CD4-positive, alpha-beta T cell treated with Interleukin-10 for 1 hour (primary cell): ENCODE measurements at regions not wholly inside any gene's neighbourhood (a gene's known extent, or its start where the extent isn't known, plus 50 kb on each side); places are given as distances from the start of the nearest gene placed in this dataset.

Source experiments
- DNase-seq: peaks from one replicate; pipeline ENCODE4 v3.0.0-alpha.2; 2020

- DNase-seq = no peak
Observed at GRCh38 chr6:163930012-163930411, 515.5 kb downstream of the QKI start.

- no peak for DNase-seq
Observed at GRCh38 chr6:163929538-163929937, 515.0 kb downstream of the QKI start.

GRCh38 chr6:163926642-163927041 is 512.1 kb downstream of the QKI start:
- no peak for DNase-seq

GRCh38 chr6:163925839-163926238 is 511.3 kb downstream of the QKI start:
- no peak for DNase-seq

- DNase-seq = no peak
Observed at GRCh38 chr6:163923658-163924411, 509.3 kb downstream of the QKI start.

- no peak for DNase-seq
Observed at GRCh38 chr6:163922562-163922961, 508.0 kb downstream of the QKI start.

GRCh38 chr6:163919652-163920051 is 505.1 kb downstream of the QKI start:
- no peak for DNase-seq

- no peak for DNase-seq
Observed at GRCh38 chr6:163916315-163917081, 502.0 kb downstream of the QKI start.

GRCh38 chr6:163915131-163915530 is 500.6 kb downstream of the QKI start:
- no peak for DNase-seq

- DNase-seq = no peak
Observed at GRCh38 chr6:163913045-163913444, 498.5 kb downstream of the QKI start.

- no peak for DNase-seq
Observed at GRCh38 chr6:163906006-163906710, 491.6 kb downstream of the QKI start.

- no peak for DNase-seq
Observed at GRCh38 chr6:163904186-163904585, 489.7 kb downstream of the QKI start.

- DNase-seq = no peak
Observed at GRCh38 chr6:163903541-163903940, 489.0 kb downstream of the QKI start.

- DNase-seq = no peak
Observed at GRCh38 chr6:163902993-163903392, 488.5 kb downstream of the QKI start.

- no peak for DNase-seq
Observed at GRCh38 chr6:163901681-163902080, 487.2 kb downstream of the QKI start.

GRCh38 chr6:163900570-163900969 is 486.1 kb downstream of the QKI start:
- DNase-seq = no peak

GRCh38 chr6:163897669-163898068 is 483.2 kb downstream of the QKI start:
- no peak for DNase-seq

GRCh38 chr6:163897030-163897429 is 482.5 kb downstream of the QKI start:
- DNase-seq = no peak

- no peak for DNase-seq
Observed at GRCh38 chr6:163895162-163895561, 480.6 kb downstream of the QKI start.

- DNase-seq = no peak
Observed at GRCh38 chr6:163893609-163894189, 479.2 kb downstream of the QKI start.

GRCh38 chr6:163892824-163893561 is 478.5 kb downstream of the QKI start:
- no peak for DNase-seq

GRCh38 chr6:163889904-163890514 is 475.5 kb downstream of the QKI start:
- DNase-seq = no peak
